ENCODE measurements at regions not wholly inside any gene's neighbourhood (a gene's known extent, or its start where the extent isn't known, plus 50 kb on each side); places are given as distances from the start of the nearest gene placed in this dataset.

- no peaks in the 10 kb centered on the region for H4K20me1 ChIP-seq (ENCODE audit: insufficient read depth, low read length, poor library complexity, severe bottlenecking)
- TF ChIP-seq, protein P1, sequence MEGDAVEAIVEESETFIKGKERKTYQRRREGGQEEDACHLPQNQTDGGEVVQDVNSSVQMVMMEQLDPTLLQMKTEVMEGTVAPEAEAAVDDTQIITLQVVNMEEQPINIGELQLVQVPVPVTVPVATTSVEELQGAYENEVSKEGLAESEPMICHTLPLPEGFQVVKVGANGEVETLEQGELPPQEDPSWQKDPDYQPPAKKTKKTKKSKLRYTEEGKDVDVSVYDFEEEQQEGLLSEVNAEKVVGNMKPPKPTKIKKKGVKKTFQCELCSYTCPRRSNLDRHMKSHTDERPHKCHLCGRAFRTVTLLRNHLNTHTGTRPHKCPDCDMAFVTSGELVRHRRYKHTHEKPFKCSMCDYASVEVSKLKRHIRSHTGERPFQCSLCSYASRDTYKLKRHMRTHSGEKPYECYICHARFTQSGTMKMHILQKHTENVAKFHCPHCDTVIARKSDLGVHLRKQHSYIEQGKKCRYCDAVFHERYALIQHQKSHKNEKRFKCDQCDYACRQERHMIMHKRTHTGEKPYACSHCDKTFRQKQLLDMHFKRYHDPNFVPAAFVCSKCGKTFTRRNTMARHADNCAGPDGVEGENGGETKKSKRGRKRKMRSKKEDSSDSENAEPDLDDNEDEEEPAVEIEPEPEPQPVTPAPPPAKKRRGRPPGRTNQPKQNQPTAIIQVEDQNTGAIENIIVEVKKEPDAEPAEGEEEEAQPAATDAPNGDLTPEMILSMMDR (conservative IDR thresholded peaks at IDR 0.05; ENCODE audit: low read length), result no peak
- no peak for TF ChIP-seq EZH2phosphoT487 (IDR thresholded peaks at IDR 0.05; ENCODE audit: borderline replicate concordance)
These were observed 151.2 kb upstream of the AMOT start for GRCh38 chrX:112991801-112992200.

DNA sequence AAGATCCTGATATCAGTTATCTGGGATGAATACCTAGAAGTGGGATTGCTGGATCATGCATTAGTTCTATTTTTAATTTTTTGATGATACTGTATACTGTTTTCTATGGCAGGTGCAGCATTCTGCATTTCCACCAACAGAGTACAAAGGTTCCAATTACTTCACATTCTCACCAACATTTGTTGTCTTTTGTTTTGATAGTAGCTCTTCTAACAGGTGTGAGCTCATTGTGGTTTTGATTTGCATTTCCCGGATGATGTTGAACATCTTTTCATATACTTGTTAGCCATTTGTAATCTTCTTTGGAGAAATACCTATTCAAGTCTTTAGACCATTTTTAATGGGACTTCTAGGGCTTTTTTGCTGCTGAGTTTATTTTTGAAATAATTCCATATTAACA, 139.2 kb upstream of the AMOT start:
- H3K9me3 ChIP-seq (ENCODE audit: insufficient read depth, low read depth, low read length), result no peaks in the 10 kb centered on the region
- H3K27me3 ChIP-seq (ENCODE audit: insufficient read depth, low read length, poor library complexity, severe bottlenecking), result no peaks in the 10 kb centered on the region

More at GRCh38 chrX:112991801-112992200, 151.2 kb upstream of the AMOT start:
- Histone ChIP-seq H3K79me2 (ENCODE audit: insufficient read depth, low read length) (no peaks in the 10 kb centered on the region), H3K9ac (ENCODE audit: low read depth, low read length, poor library complexity, severe bottlenecking) (no peak overlapping the region), H3K4me2 (ENCODE audit: low read depth, low read length, poor library complexity, severe bottlenecking) (no peak overlapping the region), H3K36me3 (ENCODE audit: insufficient read depth, low read length) (no peaks in the 10 kb centered on the region), H3K4me3 (ENCODE audit: low read length, poor library complexity, severe bottlenecking) (no peak overlapping the region), H3K9me3 (ENCODE audit: insufficient read depth, low read depth, low read length) (no peaks in the 10 kb centered on the region), H3F3A (ENCODE audit: low read depth) (no peaks in the 10 kb centered on the region), H3K4me1 (ENCODE audit: insufficient read depth, low read length, poor library complexity, severe bottlenecking) (no peaks in the 10 kb centered on the region), H3K27me3 (ENCODE audit: insufficient read depth, low read length, poor library complexity, severe bottlenecking) (no peaks in the 10 kb centered on the region), H3K9me2 (replicated peaks; ENCODE audit: low read depth, low read length) (no peaks in the 10 kb centered on the region), H2AFZ (ENCODE audit: low read length) (no peak overlapping the region)

GRCh38 chrX:112968351-112969133, 127.9 kb upstream of the AMOT start:
- Histone ChIP-seq H3K36me3 (ENCODE audit: insufficient read depth, low read length) (no peaks in the 10 kb centered on the region), H3K9me3 (ENCODE audit: insufficient read depth, low read depth, low read length) (no peaks in the 10 kb centered on the region), H3K4me1 (ENCODE audit: insufficient read depth, low read length, poor library complexity, severe bottlenecking) (no peaks in the 10 kb centered on the region), H3K9ac (ENCODE audit: low read depth, low read length, poor library complexity, severe bottlenecking) (no peak overlapping the region), H3K4me2 (ENCODE audit: low read depth, low read length, poor library complexity, severe bottlenecking) (no peak overlapping the region), H4K20me1 (ENCODE audit: insufficient read depth, low read length, poor library complexity, severe bottlenecking) (no peaks in the 10 kb centered on the region), H3K27me3 (ENCODE audit: insufficient read depth, low read length, poor library complexity, severe bottlenecking) (no peaks in the 10 kb centered on the region), H3K4me3 (ENCODE audit: low read length, poor library complexity, severe bottlenecking) (no peak overlapping the region), H2AFZ (ENCODE audit: low read length) (no peak overlapping the region), H3K9me2 (replicated peaks; ENCODE audit: low read depth, low read length) (no peaks in the 10 kb centered on the region), H3F3A (ENCODE audit: low read depth) (no peaks in the 10 kb centered on the region), H3K79me2 (ENCODE audit: insufficient read depth, low read length) (no peaks in the 10 kb centered on the region)
- TF ChIP-seq, protein P1 (conservative IDR thresholded peaks at IDR 0.05; ENCODE audit: low read length), result no peak
- no peak for TF ChIP-seq EZH2phosphoT487 (IDR thresholded peaks at IDR 0.05; ENCODE audit: borderline replicate concordance)

More for the DNA sequence above, 139.2 kb upstream of the AMOT start:
- Histone ChIP-seq H3K4me3 (ENCODE audit: low read length, poor library complexity, severe bottlenecking) (no peak overlapping the region), H4K20me1 (ENCODE audit: insufficient read depth, low read length, poor library complexity, severe bottlenecking) (no peaks in the 10 kb centered on the region), H3K4me1 (ENCODE audit: insufficient read depth, low read length, poor library complexity, severe bottlenecking) (no peaks in the 10 kb centered on the region), H3K9ac (ENCODE audit: low read depth, low read length, poor library complexity, severe bottlenecking) (no peak overlapping the region), H3K4me2 (ENCODE audit: low read depth, low read length, poor library complexity, severe bottlenecking) (no peak overlapping the region), H2AFZ (ENCODE audit: low read length) (no peak overlapping the region), H3F3A (ENCODE audit: low read depth) (no peaks in the 10 kb centered on the region), H3K9me2 (replicated peaks; ENCODE audit: low read depth, low read length) (no peaks in the 10 kb centered on the region), H3K79me2 (ENCODE audit: insufficient read depth, low read length) (no peaks in the 10 kb centered on the region), H3K36me3 (ENCODE audit: insufficient read depth, low read length) (no peaks in the 10 kb centered on the region)
- TF ChIP-seq, protein P1 (conservative IDR thresholded peaks at IDR 0.05; ENCODE audit: low read length), result no peak
- no peak for TF ChIP-seq EZH2phosphoT487 (IDR thresholded peaks at IDR 0.05; ENCODE audit: borderline replicate concordance)
